DOHH2 (cell line): ENCODE measurements at regions not wholly inside any gene's neighbourhood (a gene's known extent, or its start where the extent isn't known, plus 50 kb on each side); places are given as distances from the start of the nearest gene placed in this dataset.

Source experiments
- CTCF ChIP-seq: fragments of 200-600 bp; sonication (generic); IDR thresholded peaks from one replicate; pipeline ENCODE4 v1.5.1; 2014; ENCODE audit warnings: antibody characterized with exemption, mild to moderate bottlenecking, low read depth, low read length; ENCODE audit not compliant: poor library complexity, severe bottlenecking
- EZH2phosphoT487 ChIP-seq: fragments of 200-600 bp; sonication (generic); IDR thresholded peaks from 2 replicates; pipeline ENCODE4 v1.6.1; 2017; ENCODE audit warnings: borderline replicate concordance, mild to moderate bottlenecking, antibody characterized with exemption, low read length, moderate library complexity, mixed read lengths

- no peak for TF ChIP-seq CTCF
- no peak for TF ChIP-seq EZH2phosphoT487
Observed at GRCh38 chr1:99439433-99440075, 175.3 kb downstream of the PLPPR4 start.
